ENCODE measurements at regions not wholly inside any gene's neighbourhood (a gene's known extent, or its start where the extent isn't known, plus 50 kb on each side); places are given as distances from the start of the nearest gene placed in this dataset.

- no peak for DNase-seq
Observed at GRCh38 chr9:73682789-73683188, 531.1 kb downstream of the ANXA1 start.

GRCh38 chr9:73683862-73684591 lies 532.4 kb downstream of the ANXA1 start:
- DNase-seq = no peak

GRCh38 chr9:73684601-73685000 lies 532.9 kb downstream of the ANXA1 start:
- DNase-seq = no peak

GRCh38 chr9:73685786-73686185 lies 534.1 kb downstream of the ANXA1 start:
- DNase-seq = no peak

- DNase-seq = no peak
Observed at GRCh38 chr9:73689051-73689870, 537.6 kb downstream of the ANXA1 start.

- DNase-seq = no peak
Observed at GRCh38 chr9:73701415-73702057, 549.9 kb downstream of the ANXA1 start.

GRCh38 chr9:73714294-73714693 lies 562.6 kb downstream of the ANXA1 start:
- no peak for DNase-seq

- no peak for DNase-seq
Observed at GRCh38 chr9:73715591-73715990, 563.9 kb downstream of the ANXA1 start.

GRCh38 chr9:73719660-73720059 lies 568.0 kb downstream of the ANXA1 start:
- no peak for DNase-seq

GRCh38 chr9:73720601-73721000 lies 568.9 kb downstream of the ANXA1 start:
- no peak for DNase-seq

GRCh38 chr9:73736270-73736669 lies 584.6 kb downstream of the ANXA1 start:
- no peak for DNase-seq

GRCh38 chr9:73738741-73739530 lies 587.3 kb downstream of the ANXA1 start:
- DNase-seq = no peak

GRCh38 chr9:73741316-73741715 lies 589.7 kb downstream of the ANXA1 start:
- DNase-seq = no peak

- DNase-seq = no peak
Observed at GRCh38 chr9:73742412-73742811, 590.7 kb downstream of the ANXA1 start.

GRCh38 chr9:73743826-73744225 lies 592.2 kb downstream of the ANXA1 start:
- no peak for DNase-seq

- DNase-seq = no peak
Observed at GRCh38 chr9:73745598-73745997, 593.9 kb downstream of the ANXA1 start.

GRCh38 chr9:73753171-73753570 lies 601.5 kb downstream of the ANXA1 start:
- no peak for DNase-seq

- no peak for DNase-seq
Observed at GRCh38 chr9:73761905-73762304, 610.2 kb downstream of the ANXA1 start.

GRCh38 chr9:73773896-73774295 lies 622.2 kb downstream of the ANXA1 start:
- DNase-seq = no peak

GRCh38 chr9:73775757-73776156 lies 624.1 kb downstream of the ANXA1 start:
- DNase-seq = no peak

- no peak for DNase-seq
Observed at GRCh38 chr9:73780916-73781315, 629.3 kb downstream of the ANXA1 start.

GRCh38 chr9:73782166-73782565 lies 630.5 kb downstream of the ANXA1 start:
- DNase-seq = no peak

GRCh38 chr9:73799446-73799845 lies 647.8 kb downstream of the ANXA1 start:
- DNase-seq = no peak
